Activated CD4-positive, alpha-beta memory T cell treated with anti-CD3 and anti-CD28 coated beads, Interleukin-2, amount 10 ng/mL, durations not matched to agents 7 days and 5 days (primary cell): ENCODE measurements at regions not wholly inside any gene's neighbourhood (a gene's known extent, or its start where the extent isn't known, plus 50 kb on each side); places are given as distances from the start of the nearest gene placed in this dataset.

Experiments used
- CTCF ChIA-PET: fragments of 350-600 bp; sonication (Branson Sonifier 250); formaldehyde crosslinking; loops from one replicate; lab custom pipeline; 2021; ENCODE audit warnings: antibody characterized with exemption, inconsistent platforms; lab: Charles Lee
- POLR2A ChIA-PET: fragments of 350-600 bp; sonication (Branson Sonifier 250); formaldehyde crosslinking; loops from one replicate; lab custom pipeline; 2021; ENCODE audit warnings: antibody characterized with exemption; lab: Charles Lee
- DNase-seq: peaks from one replicate; pipeline ENCODE4 v3.0.0-alpha.2; 2020
- H3K27ac Mint-ChIP-seq: one replicate; pipeline ENCODE4 v1.8.0; 2021; ENCODE audit warnings: mild to moderate bottlenecking, mixed read lengths
- H3K27me3 Mint-ChIP-seq: one replicate; pipeline ENCODE4 v1.8.0; 2021; ENCODE audit warnings: mixed read lengths
- H3K36me3 Mint-ChIP-seq: one replicate; pipeline ENCODE4 v1.8.0; 2021; ENCODE audit warnings: low read depth, mixed read lengths
- H3K4me1 Mint-ChIP-seq: one replicate; pipeline ENCODE4 v1.8.0; 2021; ENCODE audit warnings: mixed read lengths
- H3K4me3 Mint-ChIP-seq: one replicate; pipeline ENCODE4 v1.8.0; 2021; ENCODE audit warnings: mild to moderate bottlenecking, mixed read lengths
- H3K9me3 Mint-ChIP-seq: one replicate; pipeline ENCODE4 v1.8.0; 2021; ENCODE audit warnings: mixed read lengths

GRCh38 chr6:71236926-71237434 lies 51.6 kb upstream of the OGFRL1 start:
- DNase-seq: no peak
- ChIA-PET POLR2A (no interaction called here), CTCF (no interaction called here)
- Mint-ChIP-seq H3K9me3 (no peaks in the 10 kb centered on the region), H3K27ac (no peak overlapping the region), H3K36me3 (no peaks in the 10 kb centered on the region), H3K4me3 (no peak overlapping the region), H3K4me1 (no peaks in the 10 kb centered on the region), H3K27me3 (peaks cover 4% of the 10 kb centered on the region)

- Mint-ChIP-seq H3K36me3 (no peaks in the 10 kb centered on the region), H3K9me3 (no peaks in the 10 kb centered on the region), H3K4me3 (no peak overlapping the region), H3K4me1 (no peaks in the 10 kb centered on the region), H3K27ac (no peak overlapping the region), H3K27me3 (peaks cover 4% of the 10 kb centered on the region)
- CTCF ChIA-PET: no interaction called here
- POLR2A ChIA-PET: no interaction called here
- DNase-seq: no peak
Measured at GRCh38 chr6:71238351-71238750, 50.3 kb upstream of the OGFRL1 start.
